H9 (cell line): ENCODE measurements at regions not wholly inside any gene's neighbourhood (a gene's known extent, or its start where the extent isn't known, plus 50 kb on each side); places are given as distances from the start of the nearest gene placed in this dataset.

Experiments used
- DNase-seq: peaks from one replicate; pipeline ENCODE4 v3.0.0-alpha.2; 2017
- H2AFZ ChIP-seq: one replicate; pipeline ENCODE4 v1.6.1; 2013; ENCODE audit warnings: mild to moderate bottlenecking, low read length, control low read depth, moderate library complexity
- H2AK5ac ChIP-seq: 2 replicates; pipeline ENCODE4 v1.6.1; 2013; ENCODE audit warnings: low read length, control low read depth, mixed read lengths; ENCODE audit not compliant: insufficient read length
- H2BK120ac ChIP-seq: one replicate; pipeline ENCODE4 v1.6.1; 2013; ENCODE audit warnings: low read depth, mild to moderate bottlenecking, low read length, control low read depth, inconsistent platforms; ENCODE audit not compliant: poor library complexity, severe bottlenecking
- H2BK12ac ChIP-seq: 2 replicates; pipeline ENCODE4 v1.6.1; 2013; ENCODE audit warnings: low read length, control low read depth, mixed read lengths, low read depth; ENCODE audit not compliant: insufficient read length
- H2BK15ac ChIP-seq: 2 replicates; pipeline ENCODE4 v1.6.1; 2013; ENCODE audit warnings: low read depth, low read length, control low read depth
- H2BK20ac ChIP-seq: one replicate; pipeline ENCODE4 v1.6.1; 2013; ENCODE audit warnings: low read depth, mild to moderate bottlenecking, low read length, control low read depth, inconsistent platforms; ENCODE audit not compliant: poor library complexity, severe bottlenecking
- H2BK5ac ChIP-seq: 2 replicates; pipeline ENCODE4 v1.6.1; 2013; ENCODE audit warnings: low read length, control low read depth, mixed read lengths; ENCODE audit not compliant: insufficient read length
- H3K14ac ChIP-seq: 2 replicates; pipeline ENCODE4 v1.6.1; 2013; ENCODE audit warnings: low read length, control low read depth; ENCODE audit not compliant: insufficient read depth
- H3K18ac ChIP-seq: 2 replicates; pipeline ENCODE4 v1.6.1; 2013; ENCODE audit warnings: low read depth, mild to moderate bottlenecking, mixed read lengths, low read length, control low read depth; ENCODE audit not compliant: insufficient read length
- H3K23ac ChIP-seq: 2 replicates; pipeline ENCODE4 v1.6.1; 2013; ENCODE audit warnings: low read length, control low read depth, mixed read lengths, low read depth; ENCODE audit not compliant: insufficient read length
- H3K23me2 ChIP-seq: 2 replicates; pipeline ENCODE4 v1.6.1; 2013; ENCODE audit warnings: low read depth, mild to moderate bottlenecking, mixed read lengths, low read length, control low read depth; ENCODE audit not compliant: insufficient read length, poor library complexity, severe bottlenecking
- H3K27ac ChIP-seq: 2 replicates; pipeline ENCODE4 v1.5.1; 2013; ENCODE audit warnings: low read length, control low read depth, mixed read lengths, low read depth; ENCODE audit not compliant: insufficient read length
- H3K27me3 ChIP-seq: 2 replicates; pipeline ENCODE4 v1.6.1; 2013; ENCODE audit warnings: low read length, control low read depth, inconsistent platforms; ENCODE audit not compliant: insufficient read depth
- H3K4ac ChIP-seq: 2 replicates; pipeline ENCODE4 v1.6.1; 2013; ENCODE audit warnings: low read depth, mild to moderate bottlenecking, control low read depth, inconsistent platforms, low read length, moderate library complexity
- H3K4me1 ChIP-seq: 2 replicates; pipeline ENCODE4 v1.6.1; 2013; ENCODE audit warnings: low read length, control low read depth, inconsistent platforms; ENCODE audit not compliant: insufficient read depth
- H3K4me2 ChIP-seq: 2 replicates; pipeline ENCODE4 v1.6.1; 2013; ENCODE audit warnings: low read length, control low read depth, mixed read lengths; ENCODE audit not compliant: insufficient read length, insufficient read depth
- H3K56ac ChIP-seq: 2 replicates; pipeline ENCODE4 v1.6.1; 2013; ENCODE audit warnings: low read depth, mild to moderate bottlenecking, mixed read lengths, low read length, control low read depth; ENCODE audit not compliant: insufficient read length
- H3K79me1 ChIP-seq: 2 replicates; pipeline ENCODE4 v1.6.1; 2013; ENCODE audit warnings: low read depth, mild to moderate bottlenecking, moderate library complexity, low read length, control low read depth, inconsistent platforms; ENCODE audit not compliant: insufficient read depth, poor library complexity, severe bottlenecking
- H3K79me2 ChIP-seq: 2 replicates; pipeline ENCODE4 v1.6.1; 2013; ENCODE audit warnings: low read length, control low read depth, inconsistent platforms; ENCODE audit not compliant: insufficient read depth
- H3K9ac ChIP-seq: 2 replicates; pipeline ENCODE4 v1.6.1; 2013; ENCODE audit warnings: low read length, control low read depth, mixed read lengths; ENCODE audit not compliant: insufficient read length; ENCODE audit errors: extremely low read depth
- H3K9me3 ChIP-seq: one replicate; pipeline ENCODE4 v1.6.1; 2013; ENCODE audit warnings: low read depth, low read length, inconsistent platforms; ENCODE audit not compliant: control insufficient read depth
- H3T11ph ChIP-seq: one replicate; pipeline ENCODE4 v1.6.1; 2013; ENCODE audit warnings: mild to moderate bottlenecking, low read length, control low read depth, inconsistent platforms
- H4K20me1 ChIP-seq: one replicate; pipeline ENCODE4 v1.6.1; 2013; ENCODE audit not compliant: control insufficient read depth, insufficient read length, insufficient read depth
- H4K5ac ChIP-seq: 2 replicates; pipeline ENCODE4 v1.6.1; 2013; ENCODE audit warnings: low read depth, mild to moderate bottlenecking, mixed read lengths, low read length, control low read depth; ENCODE audit not compliant: insufficient read length
- H4K8ac ChIP-seq: replicated peaks from 2 replicates; pipeline ENCODE4 v1.6.1; 2013; ENCODE audit warnings: low read length, control low read depth, mixed read lengths, low read depth; ENCODE audit not compliant: insufficient read length
- H4K91ac ChIP-seq: 2 replicates; pipeline ENCODE4 v1.6.1; 2013; ENCODE audit warnings: low read depth, mild to moderate bottlenecking, moderate library complexity, mixed read lengths, low read length, control low read depth; ENCODE audit not compliant: insufficient read length
- H3K27ac Mint-ChIP-seq, 3 experiments: 2 replicates in 2 of 3; 3 replicates in 1 of 3; pipeline ENCODE4 v1.8.0; 2020 to 2021; ENCODE audit warnings: mixed read lengths in 3 of 3, mild to moderate bottlenecking in 1 of 3, moderate library complexity in 1 of 3
- H3K27me3 Mint-ChIP-seq: 2 replicates; pipeline ENCODE4 v1.8.0; 2021; ENCODE audit warnings: low read depth, mild to moderate bottlenecking, moderate library complexity, mixed read lengths
- H3K36me3 Mint-ChIP-seq, 3 experiments: 2 replicates in 2 of 3; 3 replicates in 1 of 3; pipeline ENCODE4 v1.8.0; 2020 to 2021; ENCODE audit warnings: low read depth in 3 of 3, mixed read lengths in 3 of 3; ENCODE audit not compliant: insufficient read depth in 1 of 3
- H3K4me1 Mint-ChIP-seq, 2 experiments: 2 replicates each; pipeline ENCODE4 v1.8.0; 2020; ENCODE audit warnings: mixed read lengths in 2 of 2
- H3K4me3 Mint-ChIP-seq, 2 experiments: 2 replicates in 1 of 2; 3 replicates in 1 of 2; pipeline ENCODE4 v1.8.0; 2020 to 2021; ENCODE audit warnings: mild to moderate bottlenecking in 2 of 2, mixed read lengths in 2 of 2, moderate library complexity in 1 of 2
- H3K9me3 Mint-ChIP-seq, 2 experiments: 2 replicates in 1 of 2; 3 replicates in 1 of 2; pipeline ENCODE4 v1.8.0; 2020; ENCODE audit warnings: mild to moderate bottlenecking in 2 of 2, mixed read lengths in 2 of 2, moderate library complexity in 1 of 2
- WGBS: extraction: QIAGEN DNeasy Blood & Tissue Kit; methylation state at CpG from one replicate; pipeline ENCODE4 v1.1.7; 2013; ENCODE audit warnings: missing lambda C conversion rate, low lambda C conversion rate, mixed read lengths; ENCODE audit not compliant: insufficient read length; ENCODE audit errors: extremely low coverage; 5-methylcytosine and 5-hydroxymethylcytosine counted together
- TF ChIP-seq, protein P1 (sequence below): fragments of 200-600 bp; sonication (generic); conservative IDR thresholded peaks from 3 replicates; pipeline ENCODE4 v1.8.0; 2021; ENCODE audit warnings: antibody characterized with exemption, mild to moderate bottlenecking

DNA sequence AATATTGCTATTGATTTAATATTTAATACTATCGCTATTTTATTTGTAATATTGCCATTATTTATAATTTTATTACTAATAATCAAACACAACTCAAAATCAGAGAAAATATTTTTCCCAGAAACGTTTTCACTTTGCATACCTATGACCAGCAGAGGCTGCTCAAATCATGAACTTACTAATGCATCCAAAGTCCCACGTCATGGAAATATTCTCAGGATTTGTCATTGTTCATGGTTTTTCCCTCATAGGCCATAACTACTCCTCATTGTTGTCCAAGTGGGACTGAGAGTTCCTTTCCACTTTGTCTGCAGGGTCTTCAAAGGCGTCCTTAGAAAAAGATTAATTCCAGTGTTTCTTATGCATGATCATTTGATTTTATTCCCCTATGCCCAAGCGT, 344.8 kb downstream of the THBS2 start:
- no CpG with 5 or more reads among the region's 5 CpGs for WGBS
- Mint-ChIP-seq H3K27me3 (peaks cover 7% of the 10 kb centered on the region), H3K9me3 (peaks cover 34 to 66% of the 10 kb centered on the region in 2 experiments), H3K4me1 (peaks cover 4 to 14% of the 10 kb centered on the region in 2 experiments; a peak in 3 of 4 replicates), H3K4me3 (no peak overlapping the region), H3K36me3 (peaks cover 9 to 69% (median 39%) of the 10 kb centered on the region in 3 experiments), H3K27ac (no peak overlapping the region)
- Histone ChIP-seq H3K4ac (no peak overlapping the region), H3K4me1 (no peaks in the 10 kb centered on the region), H3K9me3 (no peaks in the 10 kb centered on the region), H3K14ac (no peak overlapping the region), H4K20me1 (no peaks in the 10 kb centered on the region), H2BK5ac (no peak overlapping the region), H2BK15ac (no peak overlapping the region), H3K4me2 (no peak overlapping the region), H3K23me2 (no peaks in the 10 kb centered on the region), H3K9ac (no peak overlapping the region), H3K27me3 (no peaks in the 10 kb centered on the region), H2AFZ (no peak overlapping the region), H4K8ac (no peak overlapping the region), H4K91ac (no peak overlapping the region), H3K79me1 (no peaks in the 10 kb centered on the region), H2BK120ac (no peak overlapping the region), H2AK5ac (no peak overlapping the region), H3K18ac (no peak overlapping the region), H2BK12ac (no peak overlapping the region), H3T11ph (no peak overlapping the region), H4K5ac (no peak overlapping the region), H3K27ac (no peak overlapping the region), H2BK20ac (no peak overlapping the region), H3K56ac (no peak overlapping the region), H3K23ac (no peak overlapping the region), H3K79me2 (no peaks in the 10 kb centered on the region)
- no peak for DNase-seq
- TF ChIP-seq, protein P1, sequence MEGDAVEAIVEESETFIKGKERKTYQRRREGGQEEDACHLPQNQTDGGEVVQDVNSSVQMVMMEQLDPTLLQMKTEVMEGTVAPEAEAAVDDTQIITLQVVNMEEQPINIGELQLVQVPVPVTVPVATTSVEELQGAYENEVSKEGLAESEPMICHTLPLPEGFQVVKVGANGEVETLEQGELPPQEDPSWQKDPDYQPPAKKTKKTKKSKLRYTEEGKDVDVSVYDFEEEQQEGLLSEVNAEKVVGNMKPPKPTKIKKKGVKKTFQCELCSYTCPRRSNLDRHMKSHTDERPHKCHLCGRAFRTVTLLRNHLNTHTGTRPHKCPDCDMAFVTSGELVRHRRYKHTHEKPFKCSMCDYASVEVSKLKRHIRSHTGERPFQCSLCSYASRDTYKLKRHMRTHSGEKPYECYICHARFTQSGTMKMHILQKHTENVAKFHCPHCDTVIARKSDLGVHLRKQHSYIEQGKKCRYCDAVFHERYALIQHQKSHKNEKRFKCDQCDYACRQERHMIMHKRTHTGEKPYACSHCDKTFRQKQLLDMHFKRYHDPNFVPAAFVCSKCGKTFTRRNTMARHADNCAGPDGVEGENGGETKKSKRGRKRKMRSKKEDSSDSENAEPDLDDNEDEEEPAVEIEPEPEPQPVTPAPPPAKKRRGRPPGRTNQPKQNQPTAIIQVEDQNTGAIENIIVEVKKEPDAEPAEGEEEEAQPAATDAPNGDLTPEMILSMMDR: no peak
